GM19023 (cell line): ENCODE measurements at regions not wholly inside any gene's neighbourhood (a gene's known extent, or its start where the extent isn't known, plus 50 kb on each side); places are given as distances from the start of the nearest gene placed in this dataset.
"Not testable (repeated sequence)": the region's sequence is repeated elsewhere in the genome, so short reads cannot be mapped to it uniquely, and the experiment has no call there.

Source experiments
- ATAC-seq: cut with Tn5 transposase; IDR thresholded peaks from one replicate; pipeline ENCODE4 v1.9.1; 2021; ENCODE audit warnings: mild to moderate bottlenecking, moderate library complexity; ENCODE audit not compliant: unreplicated experiment

DNA sequence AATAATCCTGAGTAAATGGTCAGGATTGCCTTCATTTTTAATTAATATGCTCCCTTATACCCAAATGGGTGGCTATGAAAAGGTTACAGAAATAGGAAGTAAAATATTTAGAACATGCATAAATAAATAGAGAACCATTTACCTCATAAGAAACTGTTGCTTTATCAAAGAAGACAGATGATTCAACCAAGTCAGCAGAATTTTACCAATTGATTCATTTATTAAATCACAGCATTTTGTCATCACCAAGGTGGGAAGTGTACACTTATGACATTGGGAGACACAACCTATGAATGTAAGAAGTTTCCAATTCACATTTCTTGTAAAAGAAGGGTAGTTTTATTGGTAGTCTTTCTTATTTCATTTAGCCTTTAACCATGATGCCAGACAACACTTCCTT, 870.3 kb upstream of the CHORDC1 start:
- no peak for ATAC-seq

DNA sequence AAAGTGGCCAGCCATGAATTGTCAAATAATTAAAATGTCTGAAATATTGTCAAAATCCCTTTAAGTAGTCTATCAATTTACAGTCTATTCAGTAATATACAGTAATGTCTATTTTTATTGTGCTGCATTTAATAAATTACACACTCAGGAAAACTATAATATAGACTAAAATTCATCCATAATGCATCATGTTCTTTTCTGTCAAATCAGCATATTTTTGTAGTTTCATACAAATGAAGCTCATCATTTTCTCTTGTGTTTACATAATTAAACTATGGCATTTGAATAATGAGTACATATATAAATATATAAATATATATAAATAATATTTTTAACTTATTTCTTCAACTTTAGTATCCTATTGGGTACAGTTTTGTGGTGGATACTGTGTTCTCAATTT, 868.7 kb upstream of the CHORDC1 start:
- ATAC-seq = no peak

DNA sequence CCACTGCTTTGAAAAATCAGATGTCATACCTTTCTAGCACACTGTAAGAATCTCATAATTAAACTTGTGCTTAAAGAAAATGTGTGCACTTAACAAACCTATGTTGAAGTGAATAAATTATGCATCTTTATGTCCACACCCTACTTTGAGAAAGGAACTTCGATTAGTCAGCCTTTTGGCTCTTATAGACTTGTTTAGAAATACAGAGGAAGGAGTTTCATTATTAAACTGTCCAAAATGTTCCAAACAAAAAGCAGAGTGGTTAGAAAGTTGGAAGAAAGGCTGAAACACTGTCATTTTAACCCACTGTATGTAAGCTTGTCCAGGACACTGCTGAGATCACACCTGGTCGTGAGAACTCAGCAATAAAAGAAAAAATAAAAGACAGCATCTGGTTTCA, 863.2 kb upstream of the CHORDC1 start:
- ATAC-seq = no peak

GRCh38 chr11:91082255-91082654, 859.4 kb upstream of the CHORDC1 start:
- no peak for ATAC-seq

DNA sequence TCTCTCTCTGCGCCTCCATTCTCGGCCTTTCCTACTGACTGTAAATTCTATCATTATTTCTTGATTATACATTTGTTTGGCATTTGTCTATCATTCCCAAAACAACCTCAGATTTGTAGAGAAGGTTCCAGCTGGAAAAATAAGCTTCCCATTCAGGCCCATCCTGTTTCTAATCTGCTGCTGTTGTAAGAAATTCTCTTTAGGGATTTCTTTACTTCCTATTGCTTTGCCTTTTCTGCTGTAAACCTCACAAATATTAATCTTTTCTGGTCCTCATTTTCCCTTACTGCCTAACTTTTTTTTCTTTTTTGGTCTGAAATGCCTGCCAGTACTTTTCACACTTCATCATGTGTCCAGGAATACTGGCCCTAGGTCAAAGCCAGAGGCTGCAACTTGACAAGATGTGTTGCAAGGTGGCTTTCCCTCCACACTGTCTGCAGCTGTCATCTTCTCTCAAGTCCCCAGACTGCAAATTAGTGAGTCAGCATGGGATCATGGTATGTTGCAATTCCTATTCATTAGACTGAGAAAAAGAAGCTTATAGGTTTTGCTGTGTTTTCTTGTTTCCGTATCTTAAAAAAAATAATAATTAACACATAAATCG, 858.7 kb upstream of the CHORDC1 start:
- ATAC-seq = no peak

- no peak for ATAC-seq
Observed at GRCh38 chr11:91078221-91078620, 855.4 kb upstream of the CHORDC1 start.

- no peak for ATAC-seq
Observed at GRCh38 chr11:91075032-91075695, 852.3 kb upstream of the CHORDC1 start.

GRCh38 chr11:91067666-91068065, 844.8 kb upstream of the CHORDC1 start:
- no peak for ATAC-seq

DNA sequence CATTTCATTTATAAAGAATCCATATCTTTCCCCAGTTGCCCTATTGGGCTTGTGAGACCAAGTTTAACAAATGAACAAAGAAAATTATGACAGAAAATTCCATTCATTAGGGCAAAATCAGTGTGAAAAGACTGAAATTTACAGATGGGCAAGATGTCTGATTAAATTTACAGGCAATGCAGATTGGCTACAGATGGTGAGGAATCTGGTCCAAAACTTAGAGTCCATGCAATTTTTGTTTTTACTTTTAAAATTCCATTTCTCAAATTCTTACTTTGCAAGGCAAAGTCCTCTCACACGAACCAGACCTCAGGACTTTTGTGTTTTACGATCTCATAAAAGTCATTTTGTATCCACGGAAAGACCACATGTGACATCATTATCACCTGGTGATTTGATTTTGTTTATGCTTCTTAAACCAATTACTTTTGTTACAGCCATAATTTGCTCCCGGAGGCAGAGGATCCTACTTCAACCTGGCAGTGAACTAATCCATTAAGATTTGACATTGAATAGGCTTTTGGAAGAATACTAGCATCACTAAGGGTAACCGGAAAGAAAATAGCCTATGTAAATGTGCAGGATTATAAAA, 843.7 kb upstream of the CHORDC1 start:
- no peak for ATAC-seq

- ATAC-seq = not testable (repeated sequence)
Observed at GRCh38 chr11:91063399-91063798, 840.5 kb upstream of the CHORDC1 start.

DNA sequence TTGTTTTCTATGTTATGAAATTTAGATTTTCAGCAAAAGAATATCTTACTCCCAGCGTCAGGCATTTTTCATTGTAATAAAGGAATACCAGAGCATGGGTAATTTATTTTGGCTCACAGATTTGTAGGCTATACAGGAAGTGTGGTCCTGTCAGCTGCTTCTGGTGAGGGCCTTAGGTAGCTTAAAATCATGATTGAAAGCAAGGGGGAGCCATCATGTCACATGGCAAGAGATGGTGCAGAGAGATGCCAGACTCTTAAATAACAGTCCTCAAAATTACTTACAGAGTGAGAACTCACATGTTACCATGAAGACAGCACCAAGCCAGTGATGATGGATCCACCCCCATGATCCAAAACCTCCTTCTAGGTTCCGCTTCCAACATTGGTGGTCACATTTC, 825.0 kb upstream of the CHORDC1 start:
- ATAC-seq = no peak

DNA sequence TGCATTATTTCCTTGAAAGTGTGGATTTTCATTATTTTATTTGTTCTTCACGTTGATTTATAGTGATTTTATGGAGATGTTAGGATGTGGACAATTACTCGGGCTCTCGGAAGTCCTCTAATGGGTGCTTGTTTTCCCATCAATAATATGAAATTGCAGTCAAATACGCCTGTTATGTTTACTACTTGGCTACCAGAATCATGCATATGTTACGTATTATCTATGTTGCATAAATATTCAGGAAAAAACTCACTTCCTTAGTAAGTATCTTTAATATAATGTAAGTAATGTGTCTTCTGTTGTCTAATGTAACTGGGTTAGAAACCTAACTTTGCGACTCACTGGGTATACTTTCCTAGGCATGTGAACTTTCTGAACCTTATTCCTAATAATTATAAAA, 823.4 kb upstream of the CHORDC1 start:
- no peak for ATAC-seq

- no peak for ATAC-seq
Observed at GRCh38 chr11:91041626-91042025, 818.8 kb upstream of the CHORDC1 start.

DNA sequence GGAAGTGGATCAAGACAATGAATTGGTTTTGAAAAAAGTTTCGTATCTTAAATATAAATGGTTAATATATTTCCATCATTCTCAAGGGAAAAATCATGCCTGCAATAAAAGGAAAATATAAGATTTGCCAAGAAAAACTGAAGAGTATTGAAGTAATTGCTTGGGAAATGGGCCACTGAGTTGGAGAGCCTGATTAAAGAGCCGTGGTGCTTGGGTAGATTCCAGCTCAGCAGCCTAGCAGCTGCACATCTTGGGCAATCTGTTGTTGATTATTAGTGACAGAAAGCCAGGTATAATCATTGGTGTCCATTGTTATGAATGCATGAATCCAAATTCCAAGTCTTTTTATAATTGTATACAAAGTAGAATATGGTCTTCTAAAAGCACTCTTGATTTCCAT, 800.9 kb upstream of the CHORDC1 start:
- no peak for ATAC-seq

DNA sequence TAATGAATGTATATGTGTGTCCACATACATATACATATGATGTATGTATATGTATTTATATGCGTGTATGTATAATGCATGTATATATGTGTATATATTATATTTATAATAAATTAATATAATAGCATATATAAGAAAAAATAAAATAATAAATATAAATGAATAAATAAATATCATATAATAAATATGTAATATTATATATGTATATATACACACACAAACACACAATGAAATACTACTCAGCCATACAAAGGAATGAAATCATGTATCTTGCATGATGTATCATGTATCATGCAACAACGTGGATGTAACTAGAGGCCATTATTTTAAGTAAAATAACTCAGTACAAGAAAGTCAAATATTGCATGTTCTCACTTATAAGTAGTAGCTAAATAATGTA, 788.7 kb upstream of the CHORDC1 start:
- ATAC-seq = no peak

GRCh38 chr11:91005458-91005857, 782.6 kb upstream of the CHORDC1 start:
- no peak for ATAC-seq

- no peak for ATAC-seq
Observed at GRCh38 chr11:90997241-90997640, 774.4 kb upstream of the CHORDC1 start.

GRCh38 chr11:90972159-90972558, 749.3 kb upstream of the CHORDC1 start:
- ATAC-seq = not testable (repeated sequence)

DNA sequence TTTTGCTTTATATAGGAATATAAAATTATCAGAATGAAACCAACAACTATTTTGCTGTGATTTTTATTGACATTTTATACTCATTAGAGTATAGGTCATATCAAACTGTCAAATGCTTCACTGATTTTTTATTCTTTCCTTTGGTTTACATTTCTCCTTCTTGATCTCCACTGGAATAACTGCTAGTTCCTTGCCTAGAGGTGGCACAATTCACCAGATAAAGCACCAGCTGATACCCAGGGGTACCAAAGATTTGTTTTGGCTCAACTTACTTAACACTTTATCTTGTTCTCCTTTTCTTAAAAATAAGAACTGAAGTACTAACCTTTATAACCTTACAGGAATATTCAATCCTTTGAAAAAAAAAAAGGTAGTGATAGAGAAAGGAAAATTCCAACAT, 725.1 kb upstream of the CHORDC1 start:
- ATAC-seq = no peak

DNA sequence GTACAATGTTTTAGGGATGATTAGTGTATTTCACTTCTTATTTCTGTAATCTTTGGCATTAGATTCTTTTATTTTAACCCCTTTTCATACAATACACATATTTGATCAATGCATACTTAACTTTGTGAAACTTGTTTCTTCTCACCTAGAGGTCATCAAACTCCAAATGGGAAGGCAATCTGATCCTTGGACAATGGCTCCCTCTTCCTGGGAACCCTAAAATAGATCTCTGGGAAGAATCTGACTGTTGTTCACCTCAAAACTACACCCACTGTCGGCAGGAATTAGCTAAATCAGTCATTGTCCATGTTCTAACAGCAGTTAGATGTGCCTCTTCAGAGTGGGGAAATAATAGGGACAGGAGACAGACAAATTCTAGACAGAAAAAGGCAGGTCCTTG, 707.4 kb upstream of the CHORDC1 start:
- no peak for ATAC-seq

- no peak for ATAC-seq
Observed at GRCh38 chr11:90919332-90919731, 696.5 kb upstream of the CHORDC1 start.

DNA sequence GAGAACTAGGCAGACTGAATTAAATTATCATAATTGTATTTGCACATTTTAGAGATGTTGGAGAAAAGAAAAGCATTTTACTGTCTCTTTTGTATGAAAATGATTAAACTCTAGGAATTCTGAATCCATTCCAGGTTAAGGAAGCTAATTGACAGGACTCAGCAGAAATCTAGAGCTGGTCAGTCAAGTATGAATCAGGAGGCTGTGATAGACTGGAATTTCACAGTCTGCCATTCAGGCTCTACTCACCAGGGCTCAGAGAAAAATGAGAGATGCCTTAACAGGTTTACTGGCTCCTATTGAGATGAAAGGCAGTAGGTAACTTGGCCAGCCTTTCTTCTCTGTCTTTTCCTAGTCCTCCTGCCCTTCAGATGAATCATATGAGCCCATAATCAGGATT, 693.9 kb upstream of the CHORDC1 start:
- ATAC-seq = no peak
